ENCODE measurements at regions not wholly inside any gene's neighbourhood (a gene's known extent, or its start where the extent isn't known, plus 50 kb on each side); places are given as distances from the start of the nearest gene placed in this dataset.

DNA sequence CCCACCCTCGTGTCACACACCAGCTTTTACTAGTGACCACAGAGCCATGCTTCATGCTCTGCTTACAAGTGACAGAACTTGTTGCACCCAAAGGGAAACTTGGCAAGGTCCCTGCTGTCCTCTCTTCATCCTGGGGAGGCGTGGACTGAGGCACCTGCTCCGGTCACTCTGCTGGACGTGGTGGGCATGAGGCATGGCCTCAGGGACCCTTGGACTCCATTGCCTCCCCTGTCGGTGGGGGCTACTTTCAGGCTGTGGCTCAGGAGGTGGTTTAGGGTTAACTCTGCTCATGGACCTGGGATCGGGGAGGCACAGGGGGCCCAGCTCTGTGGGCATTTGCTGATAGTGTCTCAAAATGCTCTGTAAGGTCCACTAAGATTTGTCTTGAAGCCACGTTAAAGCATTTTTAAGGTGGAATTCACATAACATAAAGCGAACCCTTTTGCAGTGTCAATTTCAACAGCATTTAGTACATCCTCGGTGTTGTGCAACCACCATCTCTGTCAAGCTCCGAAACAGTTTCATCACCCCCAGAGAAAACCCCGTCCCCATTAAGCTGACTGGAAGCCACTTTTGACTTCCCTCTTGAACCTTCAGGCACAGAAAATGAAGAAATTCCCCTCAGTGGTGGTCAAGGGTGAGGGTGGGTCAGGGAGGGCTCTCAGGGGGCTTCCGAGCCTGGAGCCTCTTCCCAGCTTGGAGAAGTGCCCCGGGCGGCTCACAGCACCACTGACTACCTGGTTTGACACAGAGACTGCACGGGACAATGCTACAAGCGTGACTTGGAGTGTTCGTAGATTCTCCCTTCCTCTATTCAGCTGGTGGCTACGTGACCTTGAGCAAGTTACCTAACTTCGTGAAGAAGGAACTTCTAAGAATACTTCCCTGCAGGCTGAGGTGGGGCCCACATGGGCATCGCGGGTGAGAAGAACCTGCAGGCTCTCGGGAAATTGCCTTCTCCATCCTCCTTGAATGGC lies 100.0 kb upstream of the HDAC4 start:
- no peak for DNase-seq (ENCODE audit: low spot score)

DNA sequence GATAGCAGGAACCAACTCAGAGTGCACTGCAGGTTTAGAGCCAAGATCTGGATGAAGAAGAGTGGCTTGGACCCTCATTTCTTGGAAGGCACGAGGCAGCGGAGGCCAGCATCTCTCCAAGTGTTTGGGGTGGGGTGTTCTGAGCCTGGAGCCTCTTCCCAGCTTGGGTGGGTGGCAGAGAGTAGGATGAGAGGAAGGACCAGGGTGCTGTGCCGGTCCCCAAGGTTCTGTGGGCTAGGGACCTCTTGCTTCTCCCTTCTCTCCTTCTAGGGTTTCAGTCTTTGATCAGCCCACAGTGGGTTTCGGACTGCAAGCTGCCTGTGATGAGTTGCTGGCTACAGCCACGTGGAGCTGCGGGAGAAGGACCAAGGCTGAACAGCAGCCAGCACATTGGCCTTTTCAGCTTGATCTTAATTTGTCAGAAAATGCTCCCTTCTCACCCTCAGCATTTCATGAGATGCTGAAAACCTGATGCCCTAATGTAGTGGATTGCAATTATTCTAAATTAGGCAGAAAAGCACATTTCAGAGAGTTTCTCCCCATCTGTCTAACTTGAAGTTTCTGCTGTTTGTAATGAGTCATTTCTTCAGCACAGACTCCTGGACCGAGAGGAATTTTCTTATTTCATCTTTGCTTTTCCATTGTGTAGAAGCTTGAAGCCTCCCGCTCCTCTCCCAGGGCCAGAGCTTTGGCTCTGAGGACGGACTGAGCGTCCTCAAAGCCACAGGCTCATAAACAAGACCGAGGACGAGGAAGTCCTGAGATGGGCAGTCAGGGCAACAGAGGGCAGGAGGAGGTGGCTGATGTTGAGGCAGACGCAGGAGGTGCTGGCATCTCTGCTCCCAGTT lies 99.1 kb upstream of the HDAC4 start:
- DNase-seq (ENCODE audit: low spot score), result no peak

DNA sequence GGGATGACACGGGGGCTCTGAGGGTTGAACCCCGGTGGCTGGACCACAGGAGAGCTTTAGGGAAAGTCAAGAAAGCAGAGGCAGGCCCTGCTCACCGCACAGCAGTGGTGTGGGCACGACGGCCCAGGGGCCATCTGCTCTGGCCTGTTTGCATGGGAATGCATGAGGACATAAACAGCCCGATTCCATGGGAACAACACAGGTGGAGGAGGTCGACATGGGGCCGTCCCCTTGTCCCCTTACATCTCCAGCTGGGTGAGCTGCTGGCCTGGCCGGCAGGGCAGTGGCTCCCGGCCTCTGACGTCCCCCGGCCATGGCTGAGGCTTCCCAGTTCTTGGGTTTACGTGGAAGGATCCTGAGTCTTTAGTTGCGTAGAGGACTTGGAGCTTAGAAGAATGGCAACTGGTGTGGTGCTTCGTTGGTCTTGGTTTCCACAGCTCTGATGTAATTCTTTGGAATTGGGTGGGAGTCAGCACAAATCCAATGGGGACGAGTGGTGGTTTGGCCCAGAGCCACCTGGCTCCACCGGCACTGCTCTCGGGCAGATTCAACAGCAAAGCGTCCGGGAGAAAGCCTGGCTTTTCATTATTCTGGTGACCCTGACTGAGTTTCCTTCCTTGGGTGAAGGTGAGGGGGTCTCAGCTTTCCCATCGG lies 98.3 kb upstream of the HDAC4 start:
- peak; percentile 66 for DNase-seq (ENCODE audit: low spot score)

DNA sequence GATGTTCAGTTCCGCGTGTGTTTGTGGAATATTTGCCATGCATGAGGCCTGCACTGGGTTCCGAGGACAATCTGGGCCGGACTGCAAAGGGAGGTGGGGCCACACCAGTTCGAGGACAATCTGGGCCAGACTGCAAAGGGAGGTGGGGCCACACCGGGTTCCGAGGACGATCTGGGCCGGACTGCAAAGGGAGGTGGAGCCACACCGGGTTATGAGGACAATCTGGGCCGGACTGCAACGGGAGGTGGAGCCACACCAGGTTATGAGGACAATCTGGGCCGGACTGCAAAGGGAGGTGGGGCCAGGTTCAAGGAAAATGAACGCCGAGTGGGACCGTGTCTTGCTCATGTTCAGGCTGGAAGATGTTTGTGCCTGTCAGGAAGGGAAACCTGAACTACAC lies 97.8 kb upstream of the HDAC4 start:
- no peak for DNase-seq (ENCODE audit: low spot score)

DNA sequence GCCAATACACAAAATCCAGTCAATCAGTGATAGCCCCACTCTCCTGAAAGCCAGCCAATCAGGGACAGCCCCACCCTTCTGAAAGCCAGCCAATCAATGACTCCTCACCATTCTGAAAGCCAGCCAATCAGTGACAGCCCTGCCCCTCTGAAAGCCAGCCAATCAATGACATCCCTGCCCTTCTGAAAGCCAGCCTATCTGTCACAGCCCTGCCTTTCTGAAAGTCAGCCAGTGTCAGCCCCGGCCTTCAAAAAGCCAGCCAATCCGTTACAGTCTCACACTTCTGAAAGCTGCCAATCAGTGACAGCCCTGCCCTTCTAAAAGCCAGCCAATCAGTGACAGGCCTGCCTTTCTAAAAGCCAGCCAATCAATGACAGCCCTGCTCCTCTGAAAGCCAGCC lies 95.9 kb upstream of the HDAC4 start:
- no peak for DNase-seq (ENCODE audit: low spot score)

DNA sequence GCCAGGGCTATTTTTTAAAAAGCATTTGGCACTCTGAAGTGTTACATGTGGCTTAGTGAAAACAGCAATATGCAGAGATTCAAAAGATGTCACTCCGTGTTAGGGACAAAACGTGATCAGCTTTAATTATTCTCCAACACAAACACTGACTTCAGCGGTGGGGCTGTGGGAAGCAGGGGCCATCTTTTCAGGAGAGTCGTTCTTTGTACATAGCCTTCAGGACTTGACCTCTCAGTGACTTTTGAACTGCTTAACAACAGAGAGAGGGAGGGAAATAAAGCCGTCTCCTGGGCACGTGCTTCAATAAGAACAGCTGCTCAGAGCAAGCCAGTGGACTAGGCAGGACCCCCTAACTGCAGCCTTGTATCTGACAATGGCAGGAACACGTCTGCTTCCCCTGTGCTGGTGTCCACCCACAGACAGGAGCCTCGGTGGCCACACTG lies 95.0 kb upstream of the HDAC4 start:
- no peak for DNase-seq (ENCODE audit: low spot score)

DNA sequence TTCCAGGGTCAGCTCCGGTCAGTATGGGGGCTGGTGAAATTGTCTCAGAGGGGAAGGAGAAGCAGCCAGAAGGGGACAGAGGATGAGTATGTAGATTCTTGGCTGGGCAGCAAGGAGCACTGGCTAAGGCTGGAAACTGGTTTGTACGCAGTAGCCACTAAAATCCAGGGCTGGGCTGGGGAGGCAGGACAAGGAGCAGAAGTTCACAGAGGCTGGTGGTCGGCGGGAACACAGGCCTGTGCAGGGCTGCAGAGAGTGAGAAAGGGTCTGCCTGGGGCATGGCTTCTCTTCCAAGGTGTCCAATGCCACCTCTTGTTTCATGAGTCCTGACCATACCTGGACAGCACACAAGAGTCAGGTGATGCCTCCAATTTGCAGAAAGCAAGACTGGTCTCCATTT lies 94.4 kb upstream of the HDAC4 start:
- no peak for DNase-seq (ENCODE audit: low spot score)

DNA sequence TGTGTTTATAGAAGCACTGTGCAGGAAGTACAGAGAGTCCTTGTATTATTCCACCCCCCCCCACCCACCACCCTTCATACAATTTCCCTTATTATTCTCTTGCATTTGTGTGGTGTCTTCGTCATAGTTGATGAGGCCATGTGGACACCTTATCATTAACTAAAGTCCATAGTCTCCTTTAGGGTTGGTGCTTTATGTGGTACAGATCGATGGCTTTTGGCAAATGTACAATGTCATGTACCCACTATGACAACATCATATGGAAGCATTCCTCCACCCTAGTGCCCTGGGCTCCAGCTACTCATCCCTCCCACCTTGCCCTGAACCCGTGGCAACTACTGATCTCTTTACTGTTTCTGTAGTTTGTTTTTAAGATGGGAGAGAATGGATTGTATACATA lies 93.8 kb upstream of the HDAC4 start:
- no peak for DNase-seq (ENCODE audit: low spot score)

DNA sequence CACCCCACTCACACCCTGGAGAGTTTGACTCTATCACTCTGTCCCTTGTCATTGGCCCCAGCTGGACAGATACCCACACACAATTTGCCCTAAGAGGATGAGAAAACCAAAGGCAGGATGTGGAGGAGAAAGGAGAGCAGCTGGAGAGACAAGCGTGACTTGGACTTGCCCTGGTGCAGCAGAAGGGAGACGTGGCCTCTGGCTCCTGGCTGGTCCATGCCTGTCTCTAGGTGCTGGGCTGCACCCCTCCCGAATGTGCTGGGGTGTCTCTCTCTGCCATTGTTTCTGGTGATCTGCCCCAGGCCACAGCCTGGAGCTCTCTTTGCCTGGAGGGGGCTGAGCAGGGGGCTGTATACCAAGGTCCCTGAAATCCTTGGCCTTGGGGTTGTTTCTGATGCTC lies 88.7 kb upstream of the HDAC4 start:
- DNase-seq (ENCODE audit: low spot score), result no peak

DNA sequence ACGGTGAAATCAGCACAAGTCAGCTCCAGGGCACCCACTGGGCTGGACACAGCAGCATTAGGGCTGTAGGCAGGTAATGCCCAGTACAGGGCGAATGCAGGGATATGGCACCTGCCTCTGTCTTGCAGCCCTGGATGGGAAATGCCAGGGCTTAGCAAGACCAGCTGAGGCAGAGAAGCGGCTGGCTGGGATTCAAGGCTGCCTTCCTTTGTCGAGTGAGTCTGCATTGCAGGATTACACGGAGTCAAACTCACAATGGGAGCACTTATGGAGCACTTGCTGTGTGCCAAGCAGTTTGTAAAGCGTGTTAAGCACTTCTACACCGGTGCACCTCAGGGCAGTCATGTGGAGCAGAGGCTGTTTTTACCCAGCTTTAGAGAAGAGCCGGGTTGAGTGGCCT lies 87.3 kb upstream of the HDAC4 start:
- no peak for DNase-seq (ENCODE audit: low spot score)

DNA sequence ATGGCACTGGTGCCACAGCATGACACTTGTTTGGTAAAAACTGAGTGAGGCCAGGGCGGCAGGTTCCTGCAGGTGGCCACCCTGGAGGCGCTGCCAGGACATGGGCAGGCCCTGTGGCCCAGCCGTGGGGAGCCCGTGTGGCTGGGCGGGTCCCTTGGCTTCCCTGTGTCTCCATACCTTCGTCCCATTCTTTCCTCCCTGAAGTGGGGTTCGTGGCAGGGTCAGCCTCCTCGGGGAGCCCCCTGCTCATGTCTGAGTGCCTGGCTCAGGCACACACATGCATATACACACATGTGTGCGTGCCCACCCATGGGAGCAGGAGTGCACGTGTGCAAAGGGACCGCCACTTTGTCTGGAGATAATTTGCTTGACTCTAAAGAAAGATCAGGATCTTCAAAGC lies 86.5 kb upstream of the HDAC4 start:
- DNase-seq (ENCODE audit: low spot score), result no peak

DNA sequence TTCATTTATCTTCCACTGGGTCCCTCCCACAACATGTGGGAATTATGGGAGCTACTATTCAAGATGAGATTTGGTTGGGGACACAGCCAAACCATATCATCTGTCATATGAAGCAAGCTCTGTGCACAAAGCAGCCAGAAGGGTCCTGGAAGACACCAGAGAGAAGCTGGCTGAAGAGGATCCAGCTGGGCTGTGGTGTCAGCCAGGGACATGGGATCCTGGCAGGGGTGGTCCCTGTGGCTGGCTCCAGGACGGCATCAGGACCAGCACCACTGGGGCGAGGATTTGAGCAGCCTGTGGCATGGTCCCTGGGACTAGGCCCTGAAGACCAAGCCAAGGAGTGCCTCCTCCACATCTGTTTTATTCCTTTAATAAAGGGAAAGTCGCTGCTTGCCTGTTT lies 84.8 kb upstream of the HDAC4 start:
- DNase-seq (ENCODE audit: low spot score), result no peak

DNA sequence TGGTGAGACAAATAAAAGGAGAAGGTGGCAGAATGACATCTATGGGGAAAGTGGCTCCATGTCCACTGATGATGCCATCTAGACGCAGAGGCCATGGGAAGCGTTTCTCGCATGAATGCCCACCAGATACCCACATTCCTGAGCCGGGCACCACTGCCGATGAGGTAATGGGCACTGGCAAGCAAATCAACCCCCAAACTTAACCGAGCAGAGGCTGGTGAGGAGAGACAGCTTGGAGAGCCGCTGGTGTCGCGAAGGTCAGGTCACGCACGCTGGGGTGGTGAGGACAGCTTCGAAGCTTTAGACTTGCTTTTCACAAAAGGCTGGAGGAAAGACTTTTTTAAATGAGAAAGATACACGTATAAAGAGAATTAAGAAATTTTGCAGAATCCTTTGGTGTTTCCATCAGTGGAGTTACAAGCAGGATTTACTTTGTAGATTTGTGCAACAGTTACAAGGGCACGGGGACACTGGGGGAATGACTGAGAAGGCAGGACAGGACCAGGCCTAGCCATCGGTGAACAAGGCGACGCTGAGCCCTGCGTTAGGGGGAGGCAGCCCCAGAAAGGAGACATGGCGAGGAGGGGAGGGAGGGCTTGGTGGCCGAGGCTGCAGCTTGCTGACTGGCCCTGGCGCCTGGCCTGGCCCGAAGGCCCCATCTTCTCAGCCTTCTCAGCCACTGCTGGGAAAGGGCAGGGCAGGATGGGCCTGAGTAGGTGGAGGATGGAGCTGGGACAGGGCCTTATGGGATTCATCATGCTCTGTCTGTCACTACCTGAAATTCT lies 83.9 kb upstream of the HDAC4 start:
- DNase-seq (ENCODE audit: low spot score), result no peak

DNA sequence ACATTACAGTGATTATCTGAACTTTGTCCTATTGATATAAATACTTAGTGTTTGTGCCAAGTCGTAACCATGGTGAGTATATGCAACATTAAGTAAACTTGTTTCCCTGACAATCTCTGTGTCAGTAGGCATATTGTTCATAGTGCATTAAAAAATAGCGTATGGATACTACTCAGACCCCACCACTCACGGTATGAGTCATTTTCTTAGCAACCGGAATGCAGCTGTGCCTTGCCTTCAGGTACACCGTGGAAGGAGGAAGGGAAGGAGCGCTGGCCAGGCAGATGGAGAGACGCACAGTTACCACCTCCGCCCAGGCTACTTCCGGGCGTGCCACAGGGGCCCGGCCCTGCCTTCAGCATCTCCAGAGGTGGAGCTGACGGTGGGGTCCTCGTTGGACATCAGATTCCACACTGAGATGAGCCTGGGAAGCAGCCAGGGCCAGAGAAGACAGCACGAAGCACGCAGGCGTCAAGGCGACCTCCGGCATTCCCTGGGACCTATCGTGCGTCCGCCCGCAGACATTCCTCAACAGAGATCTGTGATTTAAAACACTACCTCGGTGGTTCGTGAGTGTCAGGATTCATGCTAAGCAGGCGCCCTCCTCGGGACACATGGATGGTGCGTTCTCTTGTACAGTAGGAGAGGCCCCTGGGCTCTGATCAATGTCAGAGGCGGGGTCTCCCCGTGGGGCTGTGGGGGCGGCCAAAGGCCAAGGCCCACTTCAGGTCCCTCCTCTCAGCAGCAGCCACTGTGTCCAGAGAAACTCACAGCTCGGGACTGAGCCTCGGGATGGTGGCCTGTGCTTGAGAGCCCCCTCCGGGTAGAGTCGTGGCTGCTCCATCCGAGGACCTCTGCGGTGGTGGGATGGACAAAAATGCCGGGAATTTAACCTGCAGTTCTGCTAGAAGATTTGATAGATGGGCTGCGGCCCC lies 82.2 kb upstream of the HDAC4 start:
- no peak for DNase-seq (ENCODE audit: low spot score)

DNA sequence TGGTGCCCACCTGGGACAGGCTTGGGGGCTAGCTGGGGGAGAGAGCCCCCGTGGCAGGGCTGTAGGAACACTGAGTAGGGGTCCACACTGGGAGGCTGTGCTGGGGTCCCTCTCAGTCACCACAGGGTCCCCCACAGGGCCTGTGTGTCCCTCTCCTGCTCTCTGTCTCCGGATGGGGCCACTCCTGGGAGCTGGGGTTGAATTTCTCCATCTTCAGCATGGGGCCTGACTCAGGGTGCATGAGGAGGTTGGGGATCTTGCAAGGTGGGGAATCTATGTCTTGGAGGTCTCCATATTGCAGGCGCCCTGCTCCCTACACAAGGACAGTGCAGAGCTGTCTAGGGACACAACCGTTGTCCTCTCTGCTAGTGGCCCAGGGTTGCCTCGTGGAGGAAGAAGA lies 78.7 kb upstream of the HDAC4 start:
- DNase-seq (ENCODE audit: low spot score), result no peak

DNA sequence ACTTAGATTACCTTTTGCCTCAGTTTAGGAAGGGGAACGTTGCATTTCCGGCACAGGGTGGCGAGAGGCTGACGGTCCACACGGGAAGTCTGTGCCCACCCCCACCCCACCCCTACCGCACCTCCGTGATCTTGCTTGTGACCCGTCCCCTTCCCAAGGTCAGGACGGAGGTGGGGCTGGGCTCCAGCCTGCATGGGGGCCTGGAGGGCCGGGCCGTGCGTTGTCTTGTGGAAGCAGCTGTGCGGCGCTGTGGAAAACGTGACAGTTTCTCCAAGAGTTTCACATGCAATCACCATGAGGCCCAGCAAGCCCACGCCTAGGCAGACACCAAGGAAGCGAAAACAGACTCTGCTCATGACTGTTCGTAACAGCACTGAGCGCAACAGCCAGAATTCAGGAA lies 76.8 kb upstream of the HDAC4 start:
- DNase-seq (ENCODE audit: low spot score), result no peak

DNA sequence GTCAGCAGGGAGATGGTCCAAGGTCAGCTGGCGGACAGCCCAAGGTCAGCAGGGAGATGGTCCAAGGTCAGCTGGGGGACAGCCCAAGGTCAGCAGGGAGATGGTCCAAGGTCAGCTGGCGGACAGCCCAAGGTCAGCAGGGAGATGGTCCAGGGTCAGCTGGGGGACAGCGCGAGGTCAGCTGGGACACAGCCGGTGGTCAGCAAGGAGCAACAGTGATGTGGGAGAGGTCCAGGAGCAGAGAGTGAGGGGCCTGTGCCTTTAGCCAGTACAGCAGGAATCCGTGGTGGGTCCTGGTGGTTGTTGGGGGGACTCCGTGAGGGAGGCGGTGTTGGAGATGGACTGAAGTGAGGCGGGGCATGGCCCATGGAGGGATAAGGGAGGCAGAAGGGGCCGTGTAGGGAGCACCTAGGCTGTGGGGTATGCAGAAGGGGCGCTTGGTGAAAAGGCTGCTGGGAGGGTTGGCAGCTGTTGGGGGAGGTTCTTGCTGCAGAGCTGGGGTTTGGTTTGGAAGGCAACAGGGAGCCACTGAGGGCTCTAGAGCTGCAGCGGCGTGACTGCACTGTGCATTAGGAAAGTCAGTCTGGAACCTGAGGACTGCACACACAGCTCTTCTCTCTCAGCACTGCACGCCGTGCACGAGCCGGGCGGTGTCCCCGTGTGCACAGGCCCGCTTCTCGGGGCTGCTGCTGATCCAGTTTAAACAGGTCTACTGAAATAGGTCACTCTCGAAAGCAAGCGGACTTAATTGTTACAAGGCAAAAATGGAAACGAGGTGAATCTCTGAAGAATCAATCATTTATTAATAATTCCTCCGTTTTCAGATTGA lies 76.2 kb upstream of the HDAC4 start:
- DNase-seq (ENCODE audit: low spot score), result no peak

DNA sequence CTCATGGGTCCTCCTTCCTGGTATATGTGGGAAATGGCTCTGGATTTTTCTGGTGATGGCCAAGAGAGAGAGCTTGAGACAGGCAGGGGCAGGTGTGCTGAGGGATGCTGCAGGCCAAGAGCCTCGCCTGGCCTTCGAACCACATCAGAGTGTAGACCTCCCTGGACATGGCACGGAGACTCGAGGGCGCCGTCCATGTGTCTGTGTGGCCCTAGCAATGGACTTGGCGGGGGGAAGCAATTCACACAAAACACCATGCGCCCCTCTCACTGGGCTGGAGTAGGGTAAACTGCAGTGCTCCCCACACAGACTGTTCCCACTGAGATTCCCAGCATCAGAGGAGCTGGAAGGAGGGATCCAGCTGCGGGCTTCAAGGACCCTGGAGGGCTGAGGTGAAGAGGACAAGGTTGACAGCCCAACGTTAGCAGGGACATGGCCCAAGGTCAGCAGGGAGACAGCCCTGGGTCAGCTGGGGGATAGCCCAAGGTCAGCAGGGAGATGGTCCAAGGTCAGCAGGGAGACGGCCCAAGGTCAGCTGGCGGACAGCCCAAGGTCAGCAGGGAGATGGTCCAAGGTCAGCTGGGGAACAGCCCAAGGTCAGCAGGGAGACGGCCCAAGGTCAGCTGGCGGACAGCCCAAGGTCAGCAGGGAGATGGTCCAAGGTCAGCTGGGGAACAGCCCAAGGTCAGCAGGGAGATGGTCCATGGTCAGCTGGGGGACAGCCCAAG lies 75.4 kb upstream of the HDAC4 start:
- no peak for DNase-seq (ENCODE audit: low spot score)

Data from ureter (tissue), 1 donor.